HCEC 1CT (cell line): ENCODE measurements at regions not wholly inside any gene's neighbourhood (a gene's known extent, or its start where the extent isn't known, plus 50 kb on each side); places are given as distances from the start of the nearest gene placed in this dataset.
A peak's percentile ranks its signal among the peaks of the same experiment; 100 is the strongest.
"Not testable (repeated sequence)": the region's sequence is repeated elsewhere in the genome, so short reads cannot be mapped to it uniquely, and the experiment has no call there.

Source experiments
- DNase-seq: peaks from one replicate; pipeline ENCODE4 v3.0.0-alpha.2; 2017

GRCh38 chrX:25853002-25853479, 285.1 kb upstream of the MAGEB18 start:
- no peak for DNase-seq

DNA sequence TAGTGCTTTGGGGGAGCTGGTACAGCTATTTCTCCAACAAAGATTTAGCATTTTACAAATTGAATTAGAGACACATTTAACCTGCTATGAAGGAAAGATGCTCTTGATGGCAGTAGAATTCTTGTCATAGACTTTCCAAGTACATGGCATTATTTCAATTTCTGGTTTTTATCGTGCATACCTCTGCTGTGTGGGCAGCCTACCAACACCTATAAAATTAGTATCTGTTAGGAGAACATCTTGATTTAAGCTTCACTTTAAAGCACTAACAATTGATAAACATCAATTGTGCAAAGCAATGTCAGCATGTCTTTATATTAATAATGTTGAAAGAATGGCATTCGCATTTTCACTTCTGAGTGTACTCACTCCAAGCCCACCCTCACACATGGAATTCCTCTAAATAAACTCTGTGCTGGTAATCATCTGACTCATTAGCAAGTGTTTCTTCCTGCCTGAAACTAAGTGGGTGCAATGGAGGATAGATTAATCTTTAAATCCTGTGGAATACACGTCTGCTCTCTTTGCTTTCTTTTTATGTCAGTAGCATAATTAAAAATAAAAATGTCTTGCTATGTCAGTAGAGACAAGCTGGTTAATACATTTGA, 279.8 kb upstream of the MAGEB18 start:
- DNase-seq, result no peak

DNA sequence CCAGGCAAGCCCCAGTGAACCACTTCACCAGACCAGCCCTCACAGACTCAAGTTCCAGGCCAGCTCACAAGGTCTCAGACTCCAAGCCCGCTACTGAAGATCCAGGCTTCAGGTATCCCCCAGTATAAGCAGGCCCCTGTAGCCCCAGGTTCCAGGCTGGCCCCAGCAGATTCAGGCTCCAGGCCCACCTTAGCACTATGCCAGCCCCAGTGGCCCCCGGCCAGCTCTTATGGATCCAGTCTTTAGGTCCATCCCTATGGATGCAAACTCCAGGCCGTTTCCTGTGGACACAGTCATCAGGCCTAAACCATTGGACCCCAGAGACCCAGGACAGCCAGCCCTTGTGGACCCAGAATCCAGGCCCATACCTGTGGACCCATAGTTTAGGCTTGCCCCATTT, 277.8 kb upstream of the MAGEB18 start:
- DNase-seq, result no peak

DNA sequence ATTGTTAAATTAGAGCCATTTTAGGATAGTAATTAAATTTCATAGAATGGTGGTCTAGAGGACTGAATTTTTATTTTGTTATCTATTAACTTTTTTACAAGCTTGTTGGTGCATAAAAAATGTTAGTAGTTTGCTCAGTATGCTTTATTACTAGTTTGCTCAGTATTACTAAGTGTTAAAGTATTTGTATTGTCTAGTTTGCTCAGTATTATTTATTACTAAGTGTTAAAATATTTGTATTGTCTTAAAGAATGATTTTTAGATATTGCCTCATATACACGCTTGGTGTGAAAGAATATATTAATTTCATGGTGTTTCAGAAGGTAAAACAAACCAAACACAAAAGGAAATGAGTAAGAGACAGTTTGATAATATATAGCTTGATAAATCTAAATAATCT, 268.4 kb upstream of the MAGEB18 start:
- no peak for DNase-seq

GRCh38 chrX:25872786-25873185, 265.4 kb upstream of the MAGEB18 start:
- no peak for DNase-seq

GRCh38 chrX:25873196-25873595, 264.9 kb upstream of the MAGEB18 start:
- no peak for DNase-seq

- DNase-seq, result no peak
Measured at GRCh38 chrX:25878806-25879205, 259.3 kb upstream of the MAGEB18 start.

- not testable (repeated sequence) for DNase-seq
Measured at GRCh38 chrX:25882503-25882902, 255.6 kb upstream of the MAGEB18 start.

DNA sequence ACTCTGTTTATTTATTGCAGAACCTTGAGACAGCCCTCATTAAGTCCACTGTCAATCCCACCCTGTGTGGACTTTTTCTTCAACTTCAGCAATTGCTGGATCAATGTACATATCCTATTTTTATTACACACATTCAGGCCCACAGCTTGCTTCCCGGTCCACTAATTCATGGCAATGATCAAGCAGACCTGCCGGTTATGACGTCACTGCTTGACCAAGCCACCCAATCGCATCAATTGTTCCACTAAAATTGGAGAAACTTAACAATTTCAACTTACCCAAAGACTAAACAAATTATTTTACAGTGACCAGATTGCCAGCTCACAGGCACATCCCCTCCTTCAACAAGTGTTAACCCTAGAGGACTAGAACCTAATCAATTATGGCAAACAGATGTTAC, 240.4 kb upstream of the MAGEB18 start:
- DNase-seq, result no peak

GRCh38 chrX:25905728-25906127, 232.4 kb upstream of the MAGEB18 start:
- not testable (repeated sequence) for DNase-seq

DNA sequence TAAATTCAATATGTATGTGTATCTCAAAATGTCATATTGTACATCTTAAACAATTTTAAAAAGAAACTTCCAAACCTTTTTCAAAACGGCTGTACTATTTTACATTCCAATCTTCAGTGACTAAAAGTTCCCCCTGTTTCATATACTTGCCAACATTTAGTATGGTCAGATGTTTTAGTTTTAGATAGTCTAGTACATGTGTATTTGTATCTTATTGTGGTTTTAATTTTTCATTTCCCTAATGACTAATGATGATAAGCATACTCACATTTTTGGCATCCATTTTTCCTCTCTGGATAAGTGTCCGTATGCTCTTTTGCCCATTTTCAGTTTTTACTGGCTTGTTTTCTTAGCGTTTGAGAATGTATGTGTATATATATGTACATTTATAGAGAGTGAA, 212.2 kb upstream of the MAGEB18 start:
- DNase-seq, result no peak

GRCh38 chrX:25928316-25928715, 209.8 kb upstream of the MAGEB18 start:
- no peak for DNase-seq

DNA sequence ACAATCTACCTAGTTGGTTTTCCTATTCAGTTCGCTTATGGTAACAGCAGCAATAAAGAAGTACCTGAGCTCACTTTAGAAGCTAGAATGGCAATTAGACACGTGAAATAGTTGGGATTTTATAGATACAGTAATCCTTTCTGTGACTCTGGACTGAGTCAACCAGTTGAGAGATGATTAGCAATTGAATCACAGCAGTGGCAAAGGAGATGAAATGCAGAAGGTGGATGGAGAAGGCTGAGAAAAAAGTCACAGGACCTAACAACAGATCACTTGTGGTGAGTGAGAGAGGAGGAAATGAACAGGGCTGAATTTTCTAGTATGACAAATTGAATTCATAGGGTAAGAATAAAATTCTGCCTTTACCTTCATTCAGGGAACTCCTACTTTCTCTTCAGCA, 197.1 kb upstream of the MAGEB18 start:
- DNase-seq, result peak; percentile 1

DNA sequence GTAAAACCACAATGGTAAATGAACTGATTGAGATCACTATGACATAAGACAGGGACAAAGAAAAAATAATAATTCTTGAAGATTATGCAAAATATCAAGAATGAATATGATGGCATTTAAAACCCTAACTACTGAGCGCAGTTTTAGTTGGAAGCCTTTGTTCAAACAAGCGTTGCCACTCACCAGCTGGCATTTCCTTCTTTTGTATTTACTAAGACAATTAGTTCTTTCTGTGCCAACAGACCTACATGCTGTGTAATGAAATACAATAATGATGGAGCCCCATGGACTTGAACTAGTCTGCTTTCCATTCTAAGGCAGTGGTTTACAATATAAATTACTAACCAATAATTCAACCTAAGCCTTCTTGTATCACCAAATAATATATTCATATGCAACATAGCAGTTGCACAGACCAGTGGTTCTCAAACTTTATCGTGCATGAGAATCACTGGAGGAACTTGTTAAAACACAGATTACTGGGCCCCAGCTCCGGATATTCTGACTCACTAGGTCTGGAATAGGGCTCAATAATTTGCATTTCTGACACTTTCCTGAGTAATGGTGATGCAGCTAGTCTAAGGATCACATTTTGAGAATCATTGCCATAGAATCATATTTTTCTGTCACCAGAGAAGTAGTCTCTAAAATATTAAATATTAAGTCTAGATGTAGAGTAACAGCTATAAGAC, 196.4 kb upstream of the MAGEB18 start:
- no peak for DNase-seq

- DNase-seq, result no peak
Measured at GRCh38 chrX:25968920-25969319, 169.2 kb upstream of the MAGEB18 start.

GRCh38 chrX:25976683-25977310, 161.3 kb upstream of the MAGEB18 start:
- no peak for DNase-seq

DNA sequence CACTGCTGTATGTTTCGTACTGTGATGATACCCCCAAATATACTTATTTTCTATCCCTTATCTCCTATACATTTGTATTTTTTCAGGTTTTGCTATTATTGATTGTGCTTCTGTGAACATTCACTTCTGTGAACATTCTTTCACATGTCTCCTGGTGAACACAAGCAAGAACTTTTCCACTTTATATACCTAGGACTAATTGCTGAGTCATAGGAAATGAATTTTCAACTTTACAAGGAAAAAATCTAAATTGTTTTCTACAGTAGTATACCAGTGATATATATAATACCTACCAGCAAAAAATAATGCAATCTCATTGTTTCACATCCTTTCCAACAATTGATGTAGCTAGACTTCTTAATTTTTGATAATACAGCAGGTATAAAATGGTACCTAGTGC, 139.5 kb upstream of the MAGEB18 start:
- DNase-seq, result no peak

GRCh38 chrX:26007462-26007861, 130.7 kb upstream of the MAGEB18 start:
- DNase-seq, result no peak

- DNase-seq, result no peak
Measured at GRCh38 chrX:26008042-26008441, 130.1 kb upstream of the MAGEB18 start.

DNA sequence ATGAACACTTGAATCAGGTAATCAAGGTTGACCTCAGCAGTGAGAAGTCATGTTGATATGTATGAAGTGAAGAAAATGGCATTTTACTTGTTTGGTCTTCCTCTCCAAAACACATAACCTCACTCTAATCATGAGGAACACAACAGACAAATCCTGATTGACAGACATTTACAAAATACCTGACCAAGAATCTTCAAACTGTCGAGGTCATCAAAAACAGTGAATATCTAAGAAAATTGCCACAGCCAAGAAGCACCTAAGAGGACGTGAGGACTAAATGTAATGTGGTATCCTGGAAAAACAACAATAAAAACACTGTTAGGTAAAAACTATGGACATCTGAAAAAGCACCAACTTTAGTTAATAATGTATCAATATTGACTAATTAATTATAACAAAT, 129.5 kb upstream of the MAGEB18 start:
- DNase-seq, result no peak

- DNase-seq, result no peak
Measured at GRCh38 chrX:26019386-26019785, 118.8 kb upstream of the MAGEB18 start.

- no peak for DNase-seq
Measured at GRCh38 chrX:26026179-26026578, 112.0 kb upstream of the MAGEB18 start.

DNA sequence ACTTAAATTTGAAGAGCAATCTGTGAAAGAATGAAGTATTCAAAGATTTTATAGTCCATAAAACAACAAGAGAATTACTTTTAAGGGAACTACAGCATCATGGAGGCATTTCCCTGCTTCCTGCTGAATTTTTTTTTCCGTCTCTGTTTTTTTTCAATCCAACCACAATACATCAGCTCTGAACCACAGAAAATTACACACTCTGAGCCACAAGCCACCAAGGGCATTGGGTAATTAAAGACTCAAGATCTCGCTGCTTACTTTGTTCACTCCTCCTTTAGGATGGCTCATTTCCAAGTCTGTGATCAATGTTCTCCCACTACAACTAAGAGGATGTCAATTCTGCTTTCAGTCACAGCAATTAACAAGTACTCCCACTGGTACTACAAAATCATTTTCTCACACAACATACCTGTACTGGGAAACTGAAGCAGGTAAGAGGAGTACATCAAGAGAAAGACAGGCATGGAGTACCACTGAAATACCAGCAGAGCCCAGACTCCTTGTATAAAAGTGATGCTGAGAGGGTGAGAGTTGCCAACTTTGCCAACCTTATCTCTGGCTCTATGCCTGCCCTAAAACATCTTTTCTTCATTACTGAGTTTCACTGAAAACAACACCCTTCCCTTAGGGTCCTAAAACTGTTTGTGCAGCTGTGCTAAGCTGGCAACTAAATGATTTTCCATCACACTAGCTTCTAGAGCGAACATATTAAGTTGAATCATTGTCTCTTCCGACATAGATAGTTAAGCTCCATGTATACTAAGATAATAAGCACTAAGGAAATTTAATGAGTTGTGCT, 105.8 kb upstream of the MAGEB18 start:
- DNase-seq, result no peak

- no peak for DNase-seq
Measured at GRCh38 chrX:26037367-26037766, 100.8 kb upstream of the MAGEB18 start.
